Subcutaneous abdominal adipose tissue (tissue), 5 donors: ENCODE measurements at regions not wholly inside any gene's neighbourhood (a gene's known extent, or its start where the extent isn't known, plus 50 kb on each side); places are given as distances from the start of the nearest gene placed in this dataset.

Experiments
- H3K27ac ChIP-seq: one replicate; pipeline ENCODE4 v1.7.0; 2013; ENCODE audit warnings: low read depth, mild to moderate bottlenecking, inconsistent platforms, low read length, moderate library complexity
- H3K27me3 ChIP-seq, 5 donors: one replicate each; pipeline ENCODE4 v1.7.0; 2013; ENCODE audit warnings: low read length in 5 of 5, inconsistent platforms in 1 of 5; ENCODE audit not compliant: control insufficient read depth in 5 of 5, insufficient read depth in 4 of 5
- H3K36me3 ChIP-seq, 5 donors: one replicate each; pipeline ENCODE4 v1.7.0; 2013; ENCODE audit warnings: low read length in 5 of 5; ENCODE audit not compliant: control insufficient read depth in 5 of 5, insufficient read depth in 5 of 5
- H3K4me1 ChIP-seq, 5 donors: one replicate each; pipeline ENCODE4 v1.7.0; 2013; ENCODE audit warnings: low read length in 5 of 5, mild to moderate bottlenecking in 3 of 5, moderate library complexity in 1 of 5; ENCODE audit not compliant: control insufficient read depth in 5 of 5, insufficient read depth in 5 of 5
- H3K4me3 ChIP-seq, 5 donors: one replicate each; pipeline ENCODE4 v1.7.0; 2013; ENCODE audit warnings: low read length in 5 of 5, low read depth in 1 of 5
- H3K9ac ChIP-seq, 5 donors: one replicate each; pipeline ENCODE4 v1.7.0; 2013; ENCODE audit warnings: low read length in 5 of 5, mild to moderate bottlenecking in 4 of 5, moderate library complexity in 3 of 5
- H3K9me3 ChIP-seq, 5 donors: one replicate each; pipeline ENCODE4 v1.7.0; 2013; ENCODE audit warnings: low read length in 5 of 5; ENCODE audit not compliant: control insufficient read depth in 5 of 5
- donor health status: healthy.
- donor health status: healthy.
- donor health status: healthy.
- donor health status: healthy.
- donor health status: healthy.

DNA sequence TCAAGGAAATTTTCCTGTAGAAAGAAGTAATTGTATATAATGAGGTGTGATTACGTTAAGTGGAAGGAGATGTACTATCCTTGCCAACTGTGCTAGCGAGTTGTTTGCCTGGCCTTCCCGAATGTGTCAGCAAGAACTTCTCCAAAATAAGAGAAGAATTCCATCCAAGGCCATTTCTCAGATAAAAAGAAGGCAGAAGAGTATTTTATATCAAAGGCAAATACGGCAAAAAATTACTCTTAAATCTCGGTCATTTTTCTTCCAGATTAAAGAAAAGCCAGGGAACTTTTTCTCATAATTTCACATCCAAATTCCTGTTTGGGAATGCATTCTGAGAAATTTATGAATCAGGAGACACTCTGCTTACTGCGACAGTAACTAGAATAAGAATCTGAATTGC, 290.6 kb downstream of the CBLN4 start:
- no peak overlapping the region for H3K27ac ChIP-seq
- no peaks in the 10 kb centered on the region for H3K27me3 ChIP-seq

DNA sequence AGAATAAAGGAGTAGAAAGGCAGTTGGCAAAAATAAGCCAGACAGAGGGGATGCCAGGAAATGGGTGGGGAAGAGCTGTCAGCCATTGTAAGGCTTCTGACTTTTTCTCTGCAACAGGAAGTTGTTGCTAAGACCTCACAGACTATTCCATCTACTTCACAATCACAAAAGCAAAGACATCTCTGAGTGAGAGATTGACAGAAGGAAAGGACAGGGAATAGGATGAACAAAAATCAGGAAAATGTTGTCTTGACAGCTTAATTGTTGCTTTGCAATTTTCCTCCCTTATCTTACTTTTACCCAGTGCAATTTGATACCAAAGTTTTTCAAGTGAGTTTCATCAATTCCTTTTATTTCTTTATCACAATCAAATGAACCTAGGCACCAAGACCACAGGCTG, 291.2 kb downstream of the CBLN4 start:
- Histone ChIP-seq H3K27me3 (no peaks in the 10 kb centered on the region), H3K4me3 (no peak overlapping the region), H3K27ac (no peak overlapping the region), H3K9me3 (peaks cover 0 to 4% (median 0%) of the 10 kb centered on the region in 5 donors), H3K9ac (no peak overlapping the region), H3K4me1 (no peaks in the 10 kb centered on the region), H3K36me3 (no peaks in the 10 kb centered on the region)

More for the DNA sequence above, 290.6 kb downstream of the CBLN4 start:
- H3K4me3 ChIP-seq, result no peak overlapping the region
- H3K9ac ChIP-seq, result no peak overlapping the region
- no peaks in the 10 kb centered on the region for H3K9me3 ChIP-seq
- H3K4me1 ChIP-seq, result no peaks in the 10 kb centered on the region
- H3K36me3 ChIP-seq, result no peaks in the 10 kb centered on the region

DNA sequence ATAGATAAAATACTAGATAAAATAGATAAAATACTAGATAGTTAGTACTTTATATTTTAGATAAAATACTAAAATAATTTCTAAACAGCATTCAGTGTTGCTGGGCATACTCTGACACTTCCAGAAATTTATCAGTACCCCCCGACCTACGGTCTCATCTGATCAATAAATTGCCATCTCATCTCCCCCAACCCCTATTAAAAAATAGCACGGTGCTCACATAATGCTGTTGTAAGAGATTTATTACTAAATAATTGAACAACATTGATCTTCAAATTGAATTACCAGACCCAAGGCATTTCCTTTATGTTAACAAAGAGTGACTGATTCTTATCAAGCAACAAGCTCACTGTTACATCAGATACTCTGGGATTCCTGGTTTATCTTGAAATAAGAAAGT, 300.9 kb downstream of the CBLN4 start:
- Histone ChIP-seq H3K9ac (no peak overlapping the region), H3K27ac (no peak overlapping the region), H3K4me1 (no peaks in the 10 kb centered on the region), H3K36me3 (no peaks in the 10 kb centered on the region), H3K4me3 (no peak overlapping the region), H3K27me3 (no peaks in the 10 kb centered on the region), H3K9me3 (peaks cover 0 to 4% (median 0%) of the 10 kb centered on the region in 5 donors)

DNA sequence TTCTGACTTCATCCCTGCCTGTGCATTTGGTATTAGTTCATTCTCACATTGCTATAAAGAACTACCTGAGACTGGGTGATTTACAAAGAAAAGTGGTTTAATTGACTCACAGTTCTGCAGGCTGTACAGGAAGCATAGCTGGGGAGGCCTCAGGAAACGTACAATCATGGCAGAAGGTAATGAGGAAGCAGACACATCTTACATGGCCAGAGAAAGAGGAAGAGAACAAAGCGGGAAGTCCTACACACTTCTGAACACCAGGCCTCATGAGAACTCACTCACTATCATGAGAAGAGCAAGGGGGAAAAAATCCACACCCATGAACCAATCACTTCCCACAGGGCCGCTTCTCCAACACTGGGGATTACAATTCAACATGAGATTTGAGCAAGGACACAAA, 303.9 kb downstream of the CBLN4 start:
- Histone ChIP-seq H3K9me3 (no peaks in the 10 kb centered on the region), H3K36me3 (no peaks in the 10 kb centered on the region), H3K27ac (no peak overlapping the region), H3K4me3 (no peak overlapping the region), H3K27me3 (no peaks in the 10 kb centered on the region), H3K4me1 (no peaks in the 10 kb centered on the region), H3K9ac (no peak overlapping the region)

DNA sequence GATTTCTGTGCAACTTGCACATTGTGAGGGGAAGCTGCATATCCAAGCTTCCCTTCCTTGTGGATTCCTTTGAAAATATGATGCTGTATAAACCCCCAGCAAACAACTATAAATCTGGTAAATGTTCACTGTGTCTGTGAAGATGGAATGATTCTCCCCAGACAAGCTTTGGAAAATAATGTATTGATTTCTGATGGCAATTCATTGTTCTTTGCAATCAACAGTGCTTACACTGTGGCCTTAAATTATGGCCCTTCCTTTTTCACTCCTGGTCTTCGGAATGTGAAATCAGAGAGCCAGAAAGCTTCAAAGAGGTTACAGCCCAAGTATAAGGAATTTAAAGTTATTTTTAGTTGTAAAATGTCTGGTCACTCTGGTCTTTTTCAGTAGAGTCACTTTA, 308.8 kb downstream of the CBLN4 start:
- H3K4me1 ChIP-seq, result no peaks in the 10 kb centered on the region
- H3K4me3 ChIP-seq, result no peak overlapping the region
- no peaks in the 10 kb centered on the region for H3K36me3 ChIP-seq
- H3K9ac ChIP-seq, result no peak overlapping the region
- H3K9me3 ChIP-seq, result no peaks in the 10 kb centered on the region
- no peaks in the 10 kb centered on the region for H3K27me3 ChIP-seq
- no peak overlapping the region for H3K27ac ChIP-seq

DNA sequence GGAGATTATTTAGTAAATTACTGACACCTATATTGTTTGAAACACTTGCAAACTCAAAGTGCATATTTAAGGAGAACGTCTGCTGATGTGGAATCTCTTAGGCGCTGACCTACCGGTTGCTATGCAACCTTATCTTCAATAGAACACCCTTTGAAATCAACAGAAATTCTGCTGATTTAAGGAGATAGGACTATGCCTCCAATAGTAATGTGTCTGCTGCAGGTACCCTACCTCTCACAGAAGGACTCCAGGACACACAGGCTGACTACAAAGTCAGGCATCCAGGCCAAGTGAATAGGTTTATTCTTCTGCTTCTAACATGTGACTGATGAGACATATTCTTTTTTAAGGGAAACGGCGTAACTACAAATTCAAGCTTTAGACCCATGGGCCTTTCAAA, 311.7 kb downstream of the CBLN4 start:
- Histone ChIP-seq H3K9ac (no peak overlapping the region), H3K9me3 (no peaks in the 10 kb centered on the region), H3K36me3 (no peaks in the 10 kb centered on the region), H3K27ac (no peak overlapping the region), H3K4me1 (no peaks in the 10 kb centered on the region), H3K4me3 (no peak overlapping the region), H3K27me3 (no peaks in the 10 kb centered on the region)

DNA sequence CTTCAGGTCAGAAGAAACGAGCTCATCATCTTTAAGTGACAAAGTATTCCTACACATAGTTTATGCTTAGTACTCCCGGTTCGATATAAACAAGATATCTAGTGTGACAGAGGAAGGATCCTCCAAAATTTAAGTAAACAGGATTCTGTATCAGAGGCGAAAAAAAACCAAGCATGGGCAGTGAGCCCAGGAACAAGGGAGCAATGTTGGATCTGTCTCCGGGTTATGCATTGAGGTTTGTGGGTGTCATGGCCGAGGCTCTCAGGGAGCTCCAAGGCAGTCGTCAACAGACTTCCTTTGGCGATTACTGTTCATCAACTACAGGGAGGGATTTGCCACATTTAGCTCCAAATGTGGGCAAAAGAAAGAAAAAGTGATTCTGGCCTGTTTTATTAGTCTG, 319.5 kb downstream of the CBLN4 start:
- Histone ChIP-seq H3K36me3 (no peaks in the 10 kb centered on the region), H3K9me3 (no peaks in the 10 kb centered on the region), H3K9ac (no peak overlapping the region), H3K27ac (no peak overlapping the region), H3K27me3 (no peaks in the 10 kb centered on the region), H3K4me3 (no peak overlapping the region), H3K4me1 (peaks cover 0 to 2% (median 0%) of the 10 kb centered on the region in 5 donors)

DNA sequence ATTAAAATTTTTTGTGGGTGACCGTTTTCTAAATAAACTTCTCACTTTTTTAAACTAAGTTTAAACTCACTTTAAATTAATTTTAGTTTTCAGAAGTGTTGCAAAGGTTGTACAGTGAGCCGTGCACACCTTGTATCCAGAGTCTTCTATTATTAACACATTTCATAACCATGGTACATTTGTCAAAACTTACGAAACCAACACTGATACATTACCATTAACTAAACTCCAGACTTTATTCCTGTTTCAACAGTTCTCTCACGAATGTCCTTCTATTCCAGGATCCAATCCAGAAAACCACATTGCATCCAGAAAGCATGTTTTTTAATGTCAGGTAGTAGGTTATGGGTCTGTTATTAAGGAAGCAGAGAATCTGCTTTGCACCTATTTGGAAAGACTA, 319.9 kb downstream of the CBLN4 start:
- no peak overlapping the region for H3K9ac ChIP-seq

DNA sequence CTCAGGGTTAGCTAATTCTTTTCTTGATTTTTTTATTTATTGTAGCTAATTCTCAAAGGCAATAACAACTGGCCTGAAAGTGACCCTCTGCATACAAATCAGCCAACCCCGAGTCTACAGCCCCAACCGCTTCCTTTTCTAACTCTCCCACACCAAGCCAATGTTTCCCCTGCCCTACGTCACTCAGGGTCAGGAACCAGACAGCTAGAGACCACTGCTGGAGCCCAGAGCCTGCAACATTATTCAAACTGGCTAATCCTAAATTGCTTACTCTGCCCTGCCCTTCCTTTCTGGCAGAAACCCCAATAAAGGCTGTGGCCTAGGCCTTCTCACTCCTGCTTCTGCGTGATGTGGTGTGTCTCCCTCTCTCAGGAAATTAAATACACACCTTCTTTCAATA, 320.7 kb downstream of the CBLN4 start:
- no peak overlapping the region for H3K4me3 ChIP-seq
- no peaks in the 10 kb centered on the region for H3K9me3 ChIP-seq
- no peaks in the 10 kb centered on the region for H3K36me3 ChIP-seq
- no peak overlapping the region for H3K27ac ChIP-seq
- H3K9ac ChIP-seq, result no peak overlapping the region
- no peaks in the 10 kb centered on the region for H3K27me3 ChIP-seq
- peaks cover 0 to 2% (median 0%) of the 10 kb centered on the region in 5 donors for H3K4me1 ChIP-seq

More for the DNA sequence above, 319.9 kb downstream of the CBLN4 start:
- Histone ChIP-seq H3K36me3 (no peaks in the 10 kb centered on the region), H3K27me3 (no peaks in the 10 kb centered on the region), H3K4me3 (no peak overlapping the region), H3K9me3 (no peaks in the 10 kb centered on the region), H3K27ac (no peak overlapping the region), H3K4me1 (peaks cover 0 to 2% (median 0%) of the 10 kb centered on the region in 5 donors)

DNA sequence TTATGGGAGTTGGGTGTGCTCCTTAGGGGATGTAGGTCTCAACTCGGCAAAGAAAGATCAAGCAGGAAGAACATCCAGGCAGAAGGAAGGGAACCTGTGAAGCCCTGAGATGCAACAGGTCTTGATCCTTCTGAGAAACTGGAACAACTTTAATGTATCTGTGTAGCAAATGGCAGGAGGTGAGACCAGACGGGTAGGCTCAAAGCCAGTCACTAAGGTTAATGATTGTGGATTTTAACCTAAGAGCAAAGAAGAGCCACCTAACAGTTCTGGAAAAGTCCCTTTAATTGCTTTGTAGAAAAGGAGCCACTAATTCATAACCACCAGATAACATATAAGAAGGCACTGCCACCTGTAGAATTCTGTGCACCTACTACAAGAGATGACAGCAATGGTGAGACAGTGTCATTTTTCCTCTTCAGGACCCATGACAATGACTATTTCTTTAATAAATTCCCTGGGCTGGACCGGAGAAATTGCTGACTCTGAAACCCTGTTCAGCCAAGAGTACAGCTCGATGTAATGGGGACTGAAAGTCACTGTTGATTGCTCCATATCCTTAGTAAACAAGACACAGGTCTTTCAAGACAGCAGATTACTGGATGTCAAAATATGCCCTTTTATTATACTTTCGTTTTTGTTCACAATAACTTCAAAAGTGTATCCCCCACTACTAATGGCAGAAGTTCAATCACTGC, 326.2 kb downstream of the CBLN4 start:
- Histone ChIP-seq H3K9ac (no peak overlapping the region), H3K4me3 (no peak overlapping the region), H3K4me1 (no peaks in the 10 kb centered on the region), H3K27me3 (no peaks in the 10 kb centered on the region), H3K36me3 (peaks cover 0 to 2% (median 0%) of the 10 kb centered on the region in 5 donors), H3K27ac (no peak overlapping the region), H3K9me3 (no peaks in the 10 kb centered on the region)
